ENCODE measurements at regions not wholly inside any gene's neighbourhood (a gene's known extent, or its start where the extent isn't known, plus 50 kb on each side); places are given as distances from the start of the nearest gene placed in this dataset.

- peaks cover 15% of the 10 kb centered on the region for H3K27me3 ChIP-seq (ENCODE audit: insufficient read depth, low read depth)
- no peaks in the 10 kb centered on the region for H3K79me2 ChIP-seq (ENCODE audit: low read depth)
- H3K36me3 ChIP-seq (ENCODE audit: low read depth): no peaks in the 10 kb centered on the region
- no peaks in the 10 kb centered on the region for H3K9me2 ChIP-seq (ENCODE audit: insufficient read depth)
- no TSS peak for BruUV-seq (replicated peaks)
- no peak for DNase-seq
- no peak overlapping the region for H3K27ac ChIP-seq
- no peaks in the 10 kb centered on the region for H3F3A ChIP-seq (ENCODE audit: insufficient read depth, low read depth)
- no peaks in the 10 kb centered on the region for H3K4me1 ChIP-seq (replicated peaks; ENCODE audit: insufficient read depth)
- H2AFZ ChIP-seq: no peak overlapping the region
- H3K9me3 ChIP-seq (ENCODE audit: insufficient read depth, low read depth): no peaks in the 10 kb centered on the region
- intact Hi-C loops (cut with micrococcal nuclease; ENCODE audit: unreplicated experiment): no loop called here
- no peaks in the 10 kb centered on the region for H4K20me1 ChIP-seq (ENCODE audit: insufficient read depth)
- ChIA-PET CTCF (no interaction called here), POLR2A (ENCODE audit: unreplicated experiment) (no interaction called here)
- no peak overlapping the region for H3K4me2 ChIP-seq
- TF ChIP-seq CTCF (conservative IDR thresholded peaks at IDR 0.05): no peak
- TF ChIP-seq EZH2 (IDR thresholded peaks at IDR 0.05; ENCODE audit: low read depth): no peak
- no peak overlapping the region for H3K4me3 ChIP-seq
Observed at GRCh38 chr10:44516891-44517290, 132.0 kb upstream of the CXCL12 start.

- Histone ChIP-seq H3K4me3 (no peak overlapping the region), H3K27me3 (ENCODE audit: insufficient read depth, low read depth) (peaks cover 15% of the 10 kb centered on the region), H3K4me2 (no peak overlapping the region), H2AFZ (no peak overlapping the region), H3K36me3 (ENCODE audit: low read depth) (no peaks in the 10 kb centered on the region), H3K27ac (no peak overlapping the region), H4K20me1 (ENCODE audit: insufficient read depth) (no peaks in the 10 kb centered on the region), H3K79me2 (ENCODE audit: low read depth) (no peaks in the 10 kb centered on the region), H3F3A (ENCODE audit: insufficient read depth, low read depth) (no peaks in the 10 kb centered on the region), H3K9me3 (ENCODE audit: insufficient read depth, low read depth) (no peaks in the 10 kb centered on the region), H3K4me1 (replicated peaks; ENCODE audit: insufficient read depth) (no peaks in the 10 kb centered on the region), H3K9me2 (ENCODE audit: insufficient read depth) (no peaks in the 10 kb centered on the region)
- no peak for DNase-seq
- no TSS peak for BruUV-seq (replicated peaks)
- ChIA-PET POLR2A (ENCODE audit: unreplicated experiment) (no interaction called here), CTCF (no interaction called here)
- TF ChIP-seq EZH2 (IDR thresholded peaks at IDR 0.05; ENCODE audit: low read depth): no peak
- peak; percentile 51; the same call in 1 of the 2 replicates for TF ChIP-seq CTCF (conservative IDR thresholded peaks at IDR 0.05)
- intact Hi-C loops (cut with micrococcal nuclease; ENCODE audit: unreplicated experiment): no loop called here
Observed at GRCh38 chr10:44517635-44518034, 132.7 kb upstream of the CXCL12 start.

GRCh38 chr10:44519361-44519760 lies 134.5 kb upstream of the CXCL12 start:
- ChIA-PET POLR2A (ENCODE audit: unreplicated experiment) (no interaction called here), CTCF (no interaction called here)
- Histone ChIP-seq H3K79me2 (ENCODE audit: low read depth) (no peaks in the 10 kb centered on the region), H3K4me3 (no peak overlapping the region), H3K9me3 (ENCODE audit: insufficient read depth, low read depth) (no peaks in the 10 kb centered on the region), H4K20me1 (ENCODE audit: insufficient read depth) (no peaks in the 10 kb centered on the region), H3K36me3 (ENCODE audit: low read depth) (no peaks in the 10 kb centered on the region), H3K9me2 (ENCODE audit: insufficient read depth) (no peaks in the 10 kb centered on the region), H3K4me1 (replicated peaks; ENCODE audit: insufficient read depth) (no peaks in the 10 kb centered on the region), H3F3A (ENCODE audit: insufficient read depth, low read depth) (no peaks in the 10 kb centered on the region), H3K4me2 (no peak overlapping the region), H3K27me3 (ENCODE audit: insufficient read depth, low read depth) (peaks cover 15% of the 10 kb centered on the region), H2AFZ (no peak overlapping the region), H3K27ac (no peak overlapping the region)
- DNase-seq: no peak
- TF ChIP-seq EZH2 (IDR thresholded peaks at IDR 0.05; ENCODE audit: low read depth): no peak
- no peak for TF ChIP-seq CTCF (conservative IDR thresholded peaks at IDR 0.05)
- BruUV-seq (replicated peaks): no TSS peak
- intact Hi-C loops (cut with micrococcal nuclease; ENCODE audit: unreplicated experiment): no loop called here

Data from PC-9 (cell line).